SJCRH30 (cell line): ENCODE measurements at regions not wholly inside any gene's neighbourhood (a gene's known extent, or its start where the extent isn't known, plus 50 kb on each side); places are given as distances from the start of the nearest gene placed in this dataset.
"Not testable (repeated sequence)": the region's sequence is repeated elsewhere in the genome, so short reads cannot be mapped to it uniquely, and the experiment has no call there.

Experiments used
- DNase-seq, 2 experiments: peaks; one replicate each; pipeline ENCODE4 v3.0.0-alpha.2; 2015 to 2020
- H3K27ac ChIP-seq: fragments of 250-450 bp; sonication (Bioruptor Pico); 2 replicates; pipeline ENCODE4 v1.5.1; 2020; ENCODE audit warnings: mild to moderate bottlenecking, moderate library complexity
- H3K27me3 ChIP-seq: fragments of 250-450 bp; sonication (Bioruptor Pico); 2 replicates; pipeline ENCODE4 v1.5.1; 2020; ENCODE audit warnings: mild to moderate bottlenecking, moderate library complexity
- H3K36me3 ChIP-seq: fragments of 250-450 bp; sonication (Bioruptor Pico); 2 replicates; pipeline ENCODE4 v1.5.1; 2020; ENCODE audit warnings: mild to moderate bottlenecking, moderate library complexity
- H3K4me1 ChIP-seq: fragments of 250-450 bp; sonication (Bioruptor Pico); 2 replicates; pipeline ENCODE4 v1.5.1; 2020; ENCODE audit warnings: mild to moderate bottlenecking, moderate library complexity
- H3K4me3 ChIP-seq: fragments of 250-450 bp; sonication (Bioruptor Pico); 2 replicates; pipeline ENCODE4 v1.5.1; 2020; ENCODE audit warnings: mild to moderate bottlenecking, moderate library complexity
- H3K9me3 ChIP-seq: fragments of 250-450 bp; sonication (Bioruptor Pico); replicated peaks from 2 replicates; pipeline ENCODE4 v1.5.1; 2020; ENCODE audit warnings: mild to moderate bottlenecking, moderate library complexity

DNA sequence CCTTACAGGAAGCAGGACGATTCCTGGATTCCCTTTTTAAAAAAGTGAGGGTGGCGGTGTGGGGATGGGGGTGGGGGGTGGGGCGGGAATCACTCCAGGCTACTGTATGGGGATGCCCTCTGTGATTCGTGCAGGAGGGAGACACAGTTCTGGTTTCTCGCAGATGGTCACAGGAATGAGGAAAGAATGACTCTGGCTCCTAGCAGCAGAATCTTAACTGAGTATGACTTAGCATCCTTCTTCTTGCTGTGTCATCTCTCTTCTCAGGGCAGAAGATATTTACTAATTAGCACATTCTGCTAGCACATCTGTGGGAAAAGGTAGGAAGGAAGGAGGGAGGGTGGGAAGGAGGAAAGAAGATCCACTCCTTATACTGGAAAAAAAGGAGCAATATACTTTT is 78.8 kb upstream of the GPR39 start:
- not testable (repeated sequence) for H3K27ac ChIP-seq, DNase-seq, H3K27me3 ChIP-seq, H3K4me1 ChIP-seq, H3K4me3 ChIP-seq, H3K9me3 ChIP-seq, H3K36me3 ChIP-seq

- H3K4me1 ChIP-seq, H3K9me3 ChIP-seq, H3K36me3 ChIP-seq, H3K27me3 ChIP-seq, H3K27ac ChIP-seq: not testable (repeated sequence)
- H3K4me3 ChIP-seq: peak overlapping the region; percentile 58
- peak; percentile 72 to 75 for DNase-seq
Measured at GRCh38 chr2:132347041-132347780, 69.4 kb upstream of the GPR39 start.

DNA sequence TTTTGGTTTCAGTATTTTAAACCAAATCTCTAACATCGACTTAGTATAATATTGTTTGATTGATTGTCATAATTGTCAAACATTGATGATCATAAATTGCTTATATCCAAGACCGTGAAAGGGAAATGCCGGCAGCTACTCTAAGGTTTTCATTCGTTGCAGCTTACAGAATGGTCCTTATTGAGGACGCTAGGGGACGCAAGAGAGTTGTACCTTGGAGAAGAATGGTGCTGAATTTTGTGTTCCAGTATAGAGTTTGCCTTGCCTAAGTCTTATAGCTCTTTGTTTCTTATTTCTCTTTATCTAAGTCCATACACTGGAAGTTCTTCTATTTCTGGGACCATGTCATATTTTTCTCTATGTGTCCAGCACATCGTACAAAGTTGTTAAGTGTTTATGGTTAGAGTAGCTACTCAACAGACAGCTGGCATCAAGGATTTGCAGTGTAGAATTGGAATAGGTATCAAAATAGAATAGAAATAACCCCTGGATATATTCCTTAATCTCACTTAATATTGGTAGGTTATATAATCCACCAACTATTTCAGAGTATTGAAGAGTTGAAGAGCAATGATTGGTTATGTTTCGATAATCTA is 67.4 kb upstream of the GPR39 start:
- DNase-seq: peak; percentile 19 to 57
- H3K27ac ChIP-seq, H3K9me3 ChIP-seq, H3K4me3 ChIP-seq, H3K36me3 ChIP-seq, H3K4me1 ChIP-seq, H3K27me3 ChIP-seq: not testable (repeated sequence)

DNA sequence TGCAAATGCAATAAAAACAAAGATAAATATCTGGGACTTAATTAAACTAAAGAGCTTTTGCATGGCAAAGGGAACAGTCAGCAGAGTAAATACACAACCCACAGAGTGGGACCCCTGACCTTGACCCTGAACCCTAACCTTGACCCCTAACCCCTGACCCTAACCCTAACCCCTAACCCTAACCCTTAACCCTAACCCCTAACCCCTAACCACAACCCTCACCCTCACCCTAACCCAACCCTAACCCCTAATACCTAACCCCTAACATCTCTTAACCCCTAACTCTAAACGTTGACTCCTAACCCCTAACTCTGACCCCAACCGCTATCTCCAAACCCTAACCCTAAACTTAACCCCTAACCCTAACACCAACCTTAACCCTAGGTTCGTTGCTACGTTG is 64.9 kb upstream of the GPR39 start:
- H3K4me1 ChIP-seq, H3K27ac ChIP-seq, H3K27me3 ChIP-seq, H3K36me3 ChIP-seq, DNase-seq, H3K4me3 ChIP-seq, H3K9me3 ChIP-seq: not testable (repeated sequence)

GRCh38 chr2:132352481-132353001 is 64.1 kb upstream of the GPR39 start:
- H3K36me3 ChIP-seq, H3K4me1 ChIP-seq, H3K27ac ChIP-seq, H3K9me3 ChIP-seq, DNase-seq, H3K4me3 ChIP-seq, H3K27me3 ChIP-seq: not testable (repeated sequence)

GRCh38 chr2:132353380-132353779 is 63.2 kb upstream of the GPR39 start:
- H3K27ac ChIP-seq, H3K36me3 ChIP-seq, DNase-seq: not testable (repeated sequence)

DNA sequence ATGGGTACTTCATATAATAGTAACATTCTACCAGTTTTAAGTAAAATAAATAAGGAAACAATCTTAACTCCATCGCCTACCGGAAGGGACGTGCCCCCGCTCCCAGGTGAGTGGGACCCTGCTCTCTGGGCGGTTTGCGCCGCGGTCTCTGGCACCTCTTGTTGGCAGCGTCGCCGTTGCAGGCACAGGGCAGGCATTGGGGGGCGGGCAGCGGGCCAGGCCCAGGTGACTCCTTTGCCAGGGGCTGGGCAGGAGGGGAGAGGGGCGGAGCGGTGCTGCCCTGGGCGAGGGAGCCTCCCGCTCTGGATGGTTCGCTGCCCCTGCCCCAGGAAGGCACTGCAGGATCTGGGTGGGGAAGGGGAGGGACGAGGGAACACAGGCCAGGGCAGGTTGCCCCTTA is 55.6 kb upstream of the GPR39 start:
- H3K27me3 ChIP-seq, H3K4me1 ChIP-seq, DNase-seq, H3K9me3 ChIP-seq, H3K4me3 ChIP-seq, H3K27ac ChIP-seq, H3K36me3 ChIP-seq: not testable (repeated sequence)

More at GRCh38 chr2:132353380-132353779, 63.2 kb upstream of the GPR39 start:
- not testable (repeated sequence) for H3K4me1 ChIP-seq, H3K9me3 ChIP-seq, H3K4me3 ChIP-seq, H3K27me3 ChIP-seq

- H3K4me3 ChIP-seq, H3K9me3 ChIP-seq, DNase-seq, H3K36me3 ChIP-seq, H3K27me3 ChIP-seq, H3K4me1 ChIP-seq, H3K27ac ChIP-seq: not testable (repeated sequence)
Measured at GRCh38 chr2:132361498-132361897, 55.1 kb upstream of the GPR39 start.

GRCh38 chr2:132363352-132363751 is 53.3 kb upstream of the GPR39 start:
- not testable (repeated sequence) for H3K27me3 ChIP-seq, H3K9me3 ChIP-seq, DNase-seq, H3K4me3 ChIP-seq, H3K36me3 ChIP-seq, H3K4me1 ChIP-seq, H3K27ac ChIP-seq

- DNase-seq, H3K27me3 ChIP-seq, H3K4me3 ChIP-seq, H3K9me3 ChIP-seq, H3K27ac ChIP-seq, H3K4me1 ChIP-seq, H3K36me3 ChIP-seq: not testable (repeated sequence)
Measured at GRCh38 chr2:132365963-132366362, 50.6 kb upstream of the GPR39 start.

- Histone ChIP-seq H3K4me1 (no peaks in the 10 kb centered on the region), H3K9me3 (no peaks in the 10 kb centered on the region), H3K27me3 (no peaks in the 10 kb centered on the region), H3K4me3 (no peak overlapping the region), H3K36me3 (no peaks in the 10 kb centered on the region), H3K27ac (no peak overlapping the region)
- DNase-seq: no peak
Measured at GRCh38 chr2:132366421-132367180, 50.0 kb upstream of the GPR39 start.
